NCI-H2227 (cell line): ENCODE measurements at regions not wholly inside any gene's neighbourhood (a gene's known extent, or its start where the extent isn't known, plus 50 kb on each side); places are given as distances from the start of the nearest gene placed in this dataset.
"Not testable (repeated sequence)": the region's sequence is repeated elsewhere in the genome, so short reads cannot be mapped to it uniquely, and the experiment has no call there.

Source experiments
- DNase-seq: peaks from one replicate; lab custom pipeline; 2025; ENCODE audit not compliant: unreplicated experiment; lab: John Stamatoyannopoulos, UW

DNA sequence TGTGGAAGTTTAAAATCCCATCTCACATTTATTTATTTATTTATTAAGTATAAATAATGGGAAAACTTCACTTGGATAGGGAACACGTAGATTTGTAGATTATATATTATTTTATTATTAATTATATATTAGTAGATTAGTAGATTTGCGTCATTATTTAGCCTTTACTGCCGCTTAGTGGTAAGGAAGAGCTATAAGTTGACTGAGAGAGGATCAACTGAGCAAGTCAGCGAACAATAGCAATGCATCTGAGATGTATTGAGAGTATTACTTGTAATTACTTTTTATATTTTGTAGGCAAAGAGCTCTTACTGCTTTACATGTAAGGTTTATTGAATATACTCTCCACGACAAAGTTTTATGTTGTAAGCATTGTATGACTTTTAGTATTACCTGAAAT lies 244.5 kb upstream of the ANKRD30A start:
- no peak for DNase-seq

DNA sequence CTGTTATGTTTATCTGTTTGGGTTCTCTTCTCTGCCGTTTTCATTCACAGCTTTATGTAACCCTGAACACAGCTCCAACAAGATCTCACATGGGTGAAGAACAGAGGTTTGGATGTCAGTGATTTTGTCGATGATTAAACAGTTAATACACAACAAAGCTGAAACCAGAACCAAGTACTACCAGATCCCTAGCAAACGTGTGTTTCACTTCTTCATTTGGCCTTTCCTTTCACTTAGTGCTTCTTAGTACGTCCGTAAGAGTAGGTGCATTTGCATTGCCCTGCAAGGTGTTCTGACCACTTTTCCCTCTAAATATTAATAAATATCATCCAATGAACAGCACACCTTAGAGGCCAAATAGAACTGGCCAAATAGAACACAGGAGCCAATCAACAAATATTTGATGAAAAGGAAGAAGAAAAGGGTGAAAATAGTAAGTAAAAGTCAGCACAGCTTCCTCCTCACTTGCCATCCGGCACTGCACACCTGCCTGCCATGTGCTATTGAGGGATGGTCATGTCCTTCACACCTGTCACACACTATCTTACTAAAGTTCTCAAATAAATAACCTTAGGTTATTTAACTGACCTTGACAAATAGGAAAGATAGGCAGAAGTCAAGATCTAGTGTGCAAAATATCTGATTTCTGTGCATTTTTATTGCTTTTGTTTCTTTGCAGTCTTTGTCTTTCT lies 252.6 kb upstream of the ANKRD30A start:
- DNase-seq: no peak

DNA sequence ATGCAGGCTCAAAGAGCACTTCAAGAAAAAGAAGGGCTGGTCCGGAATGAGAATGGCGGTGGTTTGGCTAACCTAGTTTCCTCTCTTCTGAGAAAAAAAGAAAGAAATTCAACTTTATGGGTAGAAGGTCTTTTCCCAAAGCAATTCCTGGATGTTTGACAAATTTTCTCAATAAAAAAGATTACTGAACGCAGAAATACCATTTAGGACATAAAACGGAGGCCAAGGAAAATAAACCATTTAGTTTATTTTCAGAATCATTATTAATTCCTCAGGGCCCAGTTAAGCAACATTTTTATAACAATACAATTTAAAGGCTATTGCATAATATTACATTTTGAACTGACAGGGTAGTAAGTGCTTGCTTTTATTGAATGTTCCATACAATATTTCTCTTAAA lies 284.6 kb upstream of the ANKRD30A start:
- no peak for DNase-seq

DNA sequence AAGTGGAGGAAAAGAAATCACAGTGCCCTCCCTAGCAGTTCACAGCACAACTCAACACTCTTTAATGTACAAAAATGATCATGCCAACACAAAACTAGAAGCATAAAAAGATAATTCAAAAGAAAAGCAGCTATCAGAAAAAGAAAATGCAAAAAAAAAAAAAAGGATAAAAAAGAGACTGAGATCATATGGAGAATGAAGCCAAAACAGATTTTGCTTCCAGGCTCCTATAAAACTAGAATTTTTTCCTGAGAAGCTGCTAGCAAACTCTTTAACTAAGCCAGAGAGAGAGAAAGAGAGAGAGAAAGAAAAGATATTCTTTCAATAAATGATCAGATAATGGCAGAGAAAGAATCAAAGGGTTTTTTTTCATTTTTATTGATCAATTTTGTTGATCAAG lies 288.0 kb upstream of the ANKRD30A start:
- no peak for DNase-seq

DNA sequence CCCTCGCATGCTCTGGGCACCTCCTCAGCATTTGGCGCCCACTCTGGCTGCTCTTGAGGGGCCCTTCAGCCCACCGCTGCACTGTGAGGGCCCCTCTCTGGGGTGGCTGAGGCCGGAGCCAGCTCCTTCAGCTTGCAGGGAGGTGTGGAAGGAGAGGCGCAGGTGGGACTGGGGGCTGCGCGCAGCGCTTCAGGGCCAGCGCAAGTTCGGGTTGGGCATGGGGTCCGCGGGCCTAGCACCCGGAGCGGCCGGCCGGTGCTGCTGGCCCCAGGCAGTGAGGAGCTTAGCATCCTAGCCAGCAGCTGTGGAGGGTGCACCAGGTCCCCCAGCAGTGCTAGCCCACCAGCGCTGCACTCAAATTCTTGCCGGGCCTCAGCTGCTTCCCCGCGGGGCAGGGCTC lies 305.6 kb upstream of the ANKRD30A start:
- no peak for DNase-seq

DNA sequence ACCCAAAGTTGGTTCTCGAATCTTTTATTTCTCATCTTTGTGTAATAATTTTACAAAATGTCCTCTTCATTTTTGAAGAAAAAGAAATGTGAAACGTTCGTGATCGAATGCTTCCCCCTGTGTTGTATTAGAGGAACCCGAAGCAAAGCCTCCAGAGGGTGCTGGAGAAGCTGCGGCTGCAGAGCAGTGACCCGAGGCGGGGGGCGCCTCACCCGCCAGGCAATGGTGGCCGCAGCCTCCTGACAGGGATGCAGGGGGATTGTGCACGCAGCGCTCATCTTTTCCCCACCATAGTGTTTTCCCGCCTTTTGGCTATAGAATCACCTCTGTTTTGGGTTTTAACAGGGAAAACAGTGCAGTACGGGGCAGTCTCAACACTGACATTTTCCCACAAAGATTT lies 307.5 kb upstream of the ANKRD30A start:
- DNase-seq: no peak

DNA sequence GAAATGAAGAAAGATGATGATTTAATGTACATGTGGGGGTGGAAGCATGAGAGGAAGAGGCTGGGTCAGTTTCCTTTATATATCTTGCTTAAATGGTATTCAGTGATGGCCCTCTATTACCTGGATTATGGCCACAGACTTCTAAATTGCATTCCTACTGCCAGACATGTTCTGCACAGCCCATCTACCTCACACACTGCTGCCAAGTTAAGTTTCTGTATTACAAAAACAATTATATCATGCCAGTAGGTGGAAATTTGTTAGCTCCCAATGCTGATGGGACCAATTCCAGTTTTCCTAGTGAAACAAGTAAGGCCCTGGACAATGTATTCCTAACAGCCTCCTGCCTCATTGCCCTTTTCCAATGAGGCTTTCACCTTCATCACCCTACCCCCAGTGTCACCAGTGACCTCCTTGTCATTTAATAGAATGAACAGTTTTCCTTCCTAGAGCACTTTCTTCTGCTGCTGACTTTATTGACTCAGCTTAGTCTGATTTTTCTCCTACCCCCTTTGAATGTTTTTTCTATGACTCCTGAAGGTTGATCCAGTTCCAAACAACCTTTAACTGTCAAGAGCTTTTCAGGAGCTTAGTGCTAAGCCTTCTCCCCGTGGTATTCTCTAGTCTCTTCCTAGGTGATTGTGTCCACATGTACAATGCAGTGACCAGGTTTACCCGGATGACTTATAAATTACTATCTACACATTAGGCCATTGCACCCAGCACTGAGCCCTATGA lies 316.6 kb upstream of the ANKRD30A start:
- DNase-seq: no peak

DNA sequence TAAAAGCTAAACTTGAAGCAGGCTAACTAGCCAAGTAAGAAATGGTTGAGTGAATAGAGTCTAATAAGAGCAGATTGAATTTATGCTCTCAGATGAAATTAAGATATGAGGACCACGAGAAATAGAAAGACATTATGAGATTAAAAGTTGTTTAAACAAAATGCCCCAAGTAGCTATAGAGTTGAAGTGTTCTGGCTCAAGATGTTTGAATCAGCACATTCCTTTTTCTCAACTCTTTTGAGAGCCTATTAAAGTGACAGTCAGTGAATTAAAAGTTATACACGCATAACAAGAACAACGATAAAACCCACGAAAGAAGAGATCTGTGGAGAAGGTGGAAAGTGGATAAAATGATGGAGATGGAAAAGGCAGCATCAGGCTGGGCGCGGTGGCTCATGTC lies 322.2 kb upstream of the ANKRD30A start:
- no peak for DNase-seq

DNA sequence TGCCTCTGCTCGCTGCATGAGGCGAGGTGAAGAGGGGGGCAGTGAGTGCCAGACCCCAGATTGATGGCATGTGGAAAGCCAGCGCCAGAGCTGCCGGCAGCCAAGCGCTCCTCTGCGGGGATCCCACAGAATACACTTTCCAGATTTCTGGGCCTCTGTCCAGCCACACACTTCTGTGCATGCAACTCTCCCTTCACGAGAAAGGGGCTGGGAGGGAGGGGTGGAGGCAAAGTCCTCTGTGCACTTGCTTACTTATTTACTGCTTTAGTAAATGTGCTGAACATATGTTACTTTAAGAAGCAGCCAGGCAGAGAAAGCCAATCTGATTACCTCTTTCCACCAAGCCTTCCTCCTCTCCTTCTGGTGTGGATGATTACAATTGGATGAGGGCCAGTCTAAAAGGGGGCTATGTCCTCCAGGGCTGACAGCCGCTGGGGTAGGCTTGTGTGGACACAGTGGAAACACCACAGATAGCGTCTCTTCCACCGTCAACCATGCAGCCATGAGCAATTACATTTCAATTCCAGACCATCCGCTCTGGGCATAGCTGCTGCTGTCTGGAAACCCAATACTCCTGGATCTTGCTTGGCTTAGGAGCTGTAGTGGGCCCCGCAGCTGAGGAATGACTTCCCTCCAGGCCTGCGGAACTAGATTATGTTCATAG lies 322.8 kb upstream of the ANKRD30A start:
- DNase-seq: no peak

DNA sequence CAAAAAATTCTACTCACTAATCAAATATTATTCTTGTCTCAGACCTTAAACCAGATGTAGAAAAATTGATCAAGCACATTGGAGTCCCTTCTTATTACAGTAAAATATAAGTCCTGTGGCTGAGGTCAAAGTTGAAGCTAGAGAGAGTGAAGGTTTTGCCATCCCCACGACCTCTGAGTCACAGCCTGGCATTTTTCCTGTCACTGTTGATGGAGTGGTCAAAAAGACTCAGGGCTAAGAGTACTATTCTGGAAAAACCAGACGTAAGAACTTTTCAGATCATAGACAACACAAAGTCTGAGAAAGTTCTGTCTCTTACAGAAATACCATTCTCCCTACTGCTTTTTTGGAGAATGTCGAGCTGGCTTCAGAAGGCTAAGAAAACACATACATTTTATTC lies 323.7 kb upstream of the ANKRD30A start:
- DNase-seq: no peak

DNA sequence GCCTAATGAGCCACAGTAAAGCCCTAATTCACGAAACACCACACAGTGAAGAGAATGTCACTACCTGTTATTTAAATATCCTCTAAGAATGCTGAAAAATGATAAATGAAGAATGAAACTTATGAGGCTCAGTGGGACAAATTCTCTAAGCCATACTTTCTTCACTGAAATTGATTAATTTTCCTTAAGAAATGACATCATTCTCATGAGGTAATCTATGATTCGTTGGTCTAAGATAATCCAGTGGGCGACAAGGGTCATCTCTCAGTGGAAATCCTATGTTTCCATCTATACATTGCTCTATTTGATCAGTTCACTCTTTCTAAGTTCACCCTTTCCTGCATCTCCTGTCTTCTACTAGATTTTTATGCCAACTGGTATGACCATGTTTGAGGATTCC lies 330.4 kb upstream of the ANKRD30A start:
- DNase-seq: no peak

DNA sequence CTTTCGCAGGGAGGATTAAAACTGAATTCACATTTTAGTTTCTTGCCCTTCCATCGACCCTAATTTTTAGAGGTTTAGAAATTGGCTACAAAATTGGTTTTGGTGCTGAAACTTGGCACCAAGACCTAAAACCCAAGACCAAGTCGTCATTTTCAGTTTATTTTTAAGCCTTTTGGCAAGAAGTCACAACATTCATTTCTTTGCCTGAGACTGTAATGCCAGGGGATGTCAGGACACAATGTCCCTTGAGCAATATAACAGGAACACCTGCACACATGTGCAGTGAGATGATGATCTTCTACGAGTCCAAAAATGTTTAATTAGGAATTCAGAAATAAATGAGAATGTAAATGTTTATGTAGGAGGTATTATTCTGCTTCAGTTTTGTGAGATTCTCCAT lies 335.4 kb upstream of the ANKRD30A start:
- DNase-seq: no peak

DNA sequence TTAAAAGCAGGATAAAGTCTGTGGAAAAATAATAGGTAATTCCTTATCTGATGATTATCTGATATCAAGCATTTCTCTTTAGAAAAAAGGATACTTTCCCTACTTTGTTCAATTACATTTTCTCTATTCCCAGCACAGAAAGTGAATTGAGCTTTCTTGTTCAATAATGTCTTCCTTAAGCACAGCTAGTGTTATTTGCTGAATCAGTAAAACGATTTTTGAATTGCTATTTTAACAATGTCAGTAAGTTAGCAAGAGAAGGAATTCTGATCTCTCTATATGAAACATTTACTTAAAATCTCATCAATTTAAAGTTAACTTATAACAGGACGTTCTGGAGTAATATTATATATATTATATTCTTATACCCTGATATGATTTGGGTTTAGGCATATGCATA lies 337.2 kb upstream of the ANKRD30A start:
- no peak for DNase-seq

DNA sequence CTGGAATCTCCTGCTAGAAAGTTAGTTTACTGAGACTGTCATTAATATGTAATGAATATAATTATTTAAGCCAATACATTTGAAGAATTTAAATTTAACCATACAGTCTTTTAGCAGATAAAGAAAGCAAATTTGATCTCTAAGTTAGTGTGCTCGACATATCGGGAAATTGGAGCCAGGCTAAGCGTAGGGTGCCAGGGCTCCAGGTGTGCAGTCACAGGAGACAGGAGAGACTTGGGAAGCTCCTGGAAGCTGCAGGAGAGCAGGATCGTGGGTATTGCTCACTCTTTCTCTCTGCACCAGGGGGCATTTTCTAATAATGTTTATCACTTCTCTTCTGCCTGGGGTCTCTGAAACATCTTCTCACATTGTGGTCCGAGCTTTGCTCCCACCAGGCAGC lies 342.0 kb upstream of the ANKRD30A start:
- no peak for DNase-seq

DNA sequence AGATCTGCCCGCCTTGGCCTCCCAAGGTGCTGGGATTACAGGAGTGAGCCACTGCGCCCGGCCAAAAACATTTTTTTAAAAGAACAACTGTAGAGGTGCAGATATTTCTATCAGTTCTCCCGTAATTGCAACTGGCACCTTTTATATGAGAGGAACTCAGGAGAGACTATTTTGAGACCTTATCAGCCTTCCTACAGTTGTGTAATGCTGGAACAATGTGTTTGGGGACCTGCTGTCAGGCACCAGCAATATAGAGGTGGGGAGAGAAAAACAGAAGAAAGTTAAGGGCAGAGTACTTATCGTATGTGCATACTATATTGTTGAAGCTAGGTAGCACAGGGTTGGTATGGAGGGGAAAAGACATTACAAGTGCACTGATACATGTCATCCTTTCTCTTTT lies 343.8 kb upstream of the ANKRD30A start:
- DNase-seq: no peak

DNA sequence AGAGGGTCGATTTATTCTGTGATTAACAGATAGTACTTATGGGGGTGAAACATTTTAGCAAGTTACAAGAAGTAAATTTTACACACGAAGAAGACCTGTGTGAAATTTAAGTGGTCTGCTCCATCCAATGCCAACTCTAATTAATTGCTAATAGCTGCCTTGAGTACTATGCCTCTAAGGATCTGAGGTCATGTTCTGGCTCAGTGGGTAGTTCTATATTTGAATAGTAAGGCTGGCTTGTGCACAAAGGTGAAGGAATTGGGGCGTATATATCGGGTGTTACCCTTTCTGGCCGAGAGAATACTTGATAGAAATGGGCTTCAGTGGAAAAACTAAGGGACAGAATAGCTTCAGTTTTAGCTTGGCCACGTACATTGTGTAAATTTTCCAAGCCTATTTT lies 345.2 kb upstream of the ANKRD30A start:
- DNase-seq: no peak

DNA sequence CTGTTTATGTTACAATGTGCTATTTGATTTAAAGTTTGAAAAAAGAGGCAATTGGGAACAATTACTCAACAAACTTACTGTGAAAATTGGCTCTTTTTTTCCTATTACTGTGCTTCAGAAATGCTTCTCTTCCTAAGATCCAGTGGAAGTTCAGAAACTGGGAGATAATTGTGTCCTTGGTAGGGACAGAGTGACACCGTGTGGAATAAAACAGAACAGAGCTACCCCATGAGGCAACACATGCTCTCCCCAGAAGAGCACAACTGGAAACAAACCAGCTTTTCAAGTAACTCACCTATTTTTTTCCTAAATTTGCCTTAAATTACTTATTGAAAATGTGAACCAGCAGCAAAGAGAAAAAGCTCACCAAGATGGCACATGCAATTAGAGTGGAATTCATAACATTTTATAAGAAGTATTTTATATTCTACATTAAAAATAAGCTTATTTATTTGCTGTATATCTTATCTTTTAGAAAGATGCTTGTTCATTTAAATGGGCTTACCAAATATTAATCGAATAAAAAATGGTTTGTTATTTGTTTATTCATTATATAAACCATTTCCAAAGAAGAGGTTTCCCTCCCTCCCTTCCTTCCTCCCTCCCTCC lies 346.1 kb upstream of the ANKRD30A start:
- no peak for DNase-seq

DNA sequence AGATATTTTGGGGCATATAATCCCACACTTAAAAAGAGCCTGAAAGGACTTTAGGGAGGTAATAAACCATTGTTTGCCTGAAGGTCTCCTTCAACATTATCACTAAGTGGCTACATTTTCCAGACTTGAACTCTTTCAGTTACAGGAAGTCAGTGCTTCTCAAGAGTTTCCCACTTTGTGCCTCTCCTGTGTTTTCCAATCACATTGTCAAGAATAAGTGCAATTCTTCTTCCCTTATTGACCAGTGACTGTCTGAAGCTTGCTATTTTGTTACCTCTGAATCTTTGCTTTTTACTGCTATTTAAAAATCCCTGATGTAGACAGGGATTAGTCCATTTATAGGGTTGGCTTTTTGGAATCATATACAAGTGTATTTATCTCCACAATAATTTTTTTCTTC lies 346.7 kb upstream of the ANKRD30A start:
- no peak for DNase-seq

DNA sequence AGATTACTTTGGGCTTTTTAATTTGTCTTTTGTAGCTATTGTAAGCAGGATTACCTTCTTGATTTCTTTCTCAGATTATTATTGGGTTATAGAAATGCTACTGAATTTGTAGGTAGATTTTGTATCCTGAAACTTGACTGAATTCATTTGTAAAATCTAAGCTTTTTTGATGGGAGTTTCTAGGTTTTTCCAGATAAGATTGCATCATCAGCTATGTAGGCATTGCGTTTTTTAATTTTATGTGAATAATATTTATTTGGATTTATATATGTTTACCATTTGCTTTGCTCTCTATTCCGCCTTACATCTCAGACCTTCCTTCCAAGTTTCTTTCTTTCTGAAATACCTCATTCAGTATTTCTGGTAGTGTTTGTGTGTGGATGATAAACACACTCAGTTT lies 351.7 kb upstream of the ANKRD30A start:
- no peak for DNase-seq

DNA sequence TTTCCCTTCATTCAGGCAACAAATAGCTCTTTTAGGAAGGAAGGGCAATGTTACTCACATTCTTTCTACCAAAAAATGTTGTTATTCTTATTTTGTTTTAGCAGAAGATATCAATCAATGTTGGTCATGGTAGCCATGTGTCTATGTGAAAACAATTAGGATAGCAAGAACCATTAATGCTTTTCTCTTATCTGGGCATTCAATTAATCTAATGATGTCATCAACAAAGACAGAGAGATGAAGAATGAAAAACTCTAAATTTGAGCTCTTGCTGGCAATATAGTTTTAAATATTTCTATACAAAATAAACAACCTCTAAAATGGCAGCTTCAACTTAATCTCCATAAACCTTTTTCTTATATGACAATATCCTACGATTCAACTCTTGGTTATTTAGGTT lies 353.7 kb upstream of the ANKRD30A start:
- DNase-seq: no peak

DNA sequence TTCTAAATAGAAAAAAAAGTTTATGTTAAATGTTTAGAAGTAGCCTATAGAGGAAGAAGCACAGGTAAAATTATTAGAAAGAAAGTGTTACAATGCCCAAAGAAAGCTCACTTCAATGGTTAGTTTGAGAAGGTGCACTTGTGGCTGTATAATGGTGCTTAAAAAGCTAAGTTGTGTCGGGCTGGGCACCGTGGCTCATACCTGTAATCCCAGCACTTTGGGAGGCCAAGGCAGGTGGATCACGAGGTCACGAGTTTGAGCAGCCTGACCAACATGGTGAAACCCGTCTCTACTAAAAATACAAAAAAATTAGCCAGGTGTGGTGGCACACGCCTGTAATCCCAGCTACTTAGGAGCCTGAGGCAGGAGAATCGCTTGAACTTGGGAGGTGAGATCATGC lies 355.7 kb upstream of the ANKRD30A start:
- not testable (repeated sequence) for DNase-seq

DNA sequence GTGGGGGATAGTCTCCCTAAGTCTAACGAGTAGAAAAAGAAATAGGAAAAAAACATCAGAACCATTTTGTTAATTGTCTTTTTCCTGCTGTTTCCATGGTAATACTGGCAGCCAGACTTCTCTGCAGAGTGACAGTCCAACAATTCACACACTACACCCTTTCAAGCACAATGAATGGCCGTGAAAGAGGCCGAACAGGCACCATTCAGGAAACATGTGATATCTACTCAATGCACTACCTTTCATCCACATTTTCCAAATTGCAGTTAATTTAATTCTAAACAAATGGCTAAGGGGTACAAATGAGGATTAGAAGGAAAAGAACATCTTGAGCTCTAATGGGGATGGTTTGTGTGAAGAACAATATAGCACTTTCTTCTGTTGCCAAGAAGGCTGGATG lies 358.5 kb upstream of the ANKRD30A start:
- no peak for DNase-seq
